ENCODE measurements at regions not wholly inside any gene's neighbourhood (a gene's known extent, or its start where the extent isn't known, plus 50 kb on each side); places are given as distances from the start of the nearest gene placed in this dataset.

DNA sequence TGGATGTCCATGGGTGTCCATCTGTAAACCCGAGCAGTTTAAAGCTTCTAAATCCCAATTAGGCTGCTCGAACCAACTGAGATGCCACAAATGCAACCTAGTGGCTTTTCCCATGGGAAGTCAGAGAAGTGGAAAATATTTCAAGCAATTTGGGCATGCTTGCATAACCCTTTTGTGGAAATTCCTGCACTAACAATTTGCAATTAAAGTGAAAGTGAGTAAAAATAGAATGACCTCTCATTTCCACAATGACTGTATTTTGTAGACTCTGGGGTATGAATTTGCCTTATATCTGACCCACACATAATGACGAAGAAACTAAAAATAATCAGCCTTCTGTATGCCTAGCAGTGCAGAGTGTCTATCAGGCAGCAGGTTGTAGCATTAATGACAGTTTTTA is 91.8 kb upstream of the TSC22D1 start:
- TF ChIP-seq POLR2A (IDR thresholded peaks at IDR 0.05; ENCODE audit: borderline replicate concordance, extremely low read depth, insufficient read depth, insufficient read length) = no peak
- TF ChIP-seq, protein P1, sequence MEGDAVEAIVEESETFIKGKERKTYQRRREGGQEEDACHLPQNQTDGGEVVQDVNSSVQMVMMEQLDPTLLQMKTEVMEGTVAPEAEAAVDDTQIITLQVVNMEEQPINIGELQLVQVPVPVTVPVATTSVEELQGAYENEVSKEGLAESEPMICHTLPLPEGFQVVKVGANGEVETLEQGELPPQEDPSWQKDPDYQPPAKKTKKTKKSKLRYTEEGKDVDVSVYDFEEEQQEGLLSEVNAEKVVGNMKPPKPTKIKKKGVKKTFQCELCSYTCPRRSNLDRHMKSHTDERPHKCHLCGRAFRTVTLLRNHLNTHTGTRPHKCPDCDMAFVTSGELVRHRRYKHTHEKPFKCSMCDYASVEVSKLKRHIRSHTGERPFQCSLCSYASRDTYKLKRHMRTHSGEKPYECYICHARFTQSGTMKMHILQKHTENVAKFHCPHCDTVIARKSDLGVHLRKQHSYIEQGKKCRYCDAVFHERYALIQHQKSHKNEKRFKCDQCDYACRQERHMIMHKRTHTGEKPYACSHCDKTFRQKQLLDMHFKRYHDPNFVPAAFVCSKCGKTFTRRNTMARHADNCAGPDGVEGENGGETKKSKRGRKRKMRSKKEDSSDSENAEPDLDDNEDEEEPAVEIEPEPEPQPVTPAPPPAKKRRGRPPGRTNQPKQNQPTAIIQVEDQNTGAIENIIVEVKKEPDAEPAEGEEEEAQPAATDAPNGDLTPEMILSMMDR (IDR thresholded peaks at IDR 0.05 in 2 of 3, conservative IDR thresholded peaks at IDR 0.05 in 1 of 3; ENCODE audit: borderline replicate concordance in 1 of 3, insufficient read depth in 1 of 3, low read depth in 2 of 3, low read length in 2 of 3) = no peak
- no peak for TF ChIP-seq YY1 (IDR thresholded peaks at IDR 0.05; ENCODE audit: extremely low read depth, insufficient replicate concordance, low read depth, low read length)

Measured in HCT116 (cell line).